HEK293 (cell line): ENCODE measurements at regions not wholly inside any gene's neighbourhood (a gene's known extent, or its start where the extent isn't known, plus 50 kb on each side); places are given as distances from the start of the nearest gene placed in this dataset.

Experiments
- ZNF146 ChIP-seq: fragments of 450-650 bp; formaldehyde crosslinking; IDR thresholded peaks from 2 replicates; pipeline ENCODE4 v1.5.1; 2016; ENCODE audit warnings: missing biosample characterization, missing genetic modification characterization
- TF ChIP-seq, protein P1 (sequence below): fragments of 450-650 bp; formaldehyde crosslinking; IDR thresholded peaks from 2 replicates; pipeline ENCODE4 v1.5.1; 2016; ENCODE audit warnings: missing biosample characterization, missing genetic modification characterization, low read depth

DNA sequence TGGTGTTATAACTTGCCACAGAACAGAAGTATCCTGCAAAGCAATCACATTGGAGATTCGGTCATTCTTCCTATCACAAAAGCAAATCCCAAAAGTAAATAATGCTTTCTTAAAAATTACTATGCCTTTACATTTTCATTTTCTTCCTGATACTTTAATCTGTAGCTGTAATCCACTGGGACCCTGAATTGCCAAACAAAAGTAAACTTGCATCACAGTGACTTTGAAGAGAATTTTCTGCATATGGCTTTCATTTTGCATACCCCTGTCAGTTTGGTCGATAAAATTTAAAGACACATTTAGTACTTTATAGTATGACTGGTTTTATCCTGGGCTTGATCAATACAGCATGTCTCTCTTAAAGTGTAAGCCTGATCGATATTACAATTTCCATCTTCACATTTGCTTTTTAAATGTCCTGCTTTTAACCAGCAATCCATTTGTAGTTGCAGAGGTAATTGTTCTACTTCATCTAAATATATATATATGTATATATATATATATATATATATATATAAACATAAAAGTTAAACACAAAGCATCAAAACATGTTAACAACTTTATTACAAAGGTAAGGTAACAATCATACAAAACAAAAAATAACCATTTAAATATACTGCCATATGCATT lies 53.7 kb upstream of the PLEKHA5 start:
- TF ChIP-seq, protein P1, sequence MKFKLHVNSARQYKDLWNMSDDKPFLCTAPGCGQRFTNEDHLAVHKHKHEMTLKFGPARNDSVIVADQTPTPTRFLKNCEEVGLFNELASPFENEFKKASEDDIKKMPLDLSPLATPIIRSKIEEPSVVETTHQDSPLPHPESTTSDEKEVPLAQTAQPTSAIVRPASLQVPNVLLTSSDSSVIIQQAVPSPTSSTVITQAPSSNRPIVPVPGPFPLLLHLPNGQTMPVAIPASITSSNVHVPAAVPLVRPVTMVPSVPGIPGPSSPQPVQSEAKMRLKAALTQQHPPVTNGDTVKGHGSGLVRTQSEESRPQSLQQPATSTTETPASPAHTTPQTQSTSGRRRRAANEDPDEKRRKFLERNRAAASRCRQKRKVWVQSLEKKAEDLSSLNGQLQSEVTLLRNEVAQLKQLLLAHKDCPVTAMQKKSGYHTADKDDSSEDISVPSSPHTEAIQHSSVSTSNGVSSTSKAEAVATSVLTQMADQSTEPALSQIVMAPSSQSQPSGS: no peak
- no peak for TF ChIP-seq ZNF146 (tag by site-specific recombination)
